HFFc6 (cell line): ENCODE measurements at regions not wholly inside any gene's neighbourhood (a gene's known extent, or its start where the extent isn't known, plus 50 kb on each side); places are given as distances from the start of the nearest gene placed in this dataset.

ENCODE experiments used
- DNase-seq: peaks from one replicate; pipeline ENCODE4 v3.0.0-alpha.2; 2018
- H3K27ac Mint-ChIP-seq: 2 replicates; pipeline ENCODE4 v1.8.0; 2020; ENCODE audit warnings: mild to moderate bottlenecking, mixed read lengths
- H3K27me3 Mint-ChIP-seq: 2 replicates; pipeline ENCODE4 v1.8.0; 2021; ENCODE audit warnings: mild to moderate bottlenecking, moderate library complexity, mixed read lengths; ENCODE audit not compliant: insufficient read depth
- H3K36me3 Mint-ChIP-seq: 2 replicates; pipeline ENCODE4 v1.8.0; 2021; ENCODE audit warnings: low read depth, mixed read lengths
- H3K4me1 Mint-ChIP-seq: 2 replicates; pipeline ENCODE4 v1.8.0; 2020; ENCODE audit warnings: low read depth, mixed read lengths
- H3K4me3 Mint-ChIP-seq: 2 replicates; pipeline ENCODE4 v1.8.0; 2020; ENCODE audit warnings: mild to moderate bottlenecking, moderate library complexity, mixed read lengths
- H3K9me3 Mint-ChIP-seq: 2 replicates; pipeline ENCODE4 v1.8.0; 2020; ENCODE audit warnings: mild to moderate bottlenecking, mixed read lengths
- TF ChIP-seq, protein P1 (sequence below): fragments of 200-600 bp; sonication (generic); IDR thresholded peaks from 2 replicates; pipeline ENCODE4 v1.5.0; 2021; ENCODE audit warnings: antibody characterized with exemption, mild to moderate bottlenecking

DNA sequence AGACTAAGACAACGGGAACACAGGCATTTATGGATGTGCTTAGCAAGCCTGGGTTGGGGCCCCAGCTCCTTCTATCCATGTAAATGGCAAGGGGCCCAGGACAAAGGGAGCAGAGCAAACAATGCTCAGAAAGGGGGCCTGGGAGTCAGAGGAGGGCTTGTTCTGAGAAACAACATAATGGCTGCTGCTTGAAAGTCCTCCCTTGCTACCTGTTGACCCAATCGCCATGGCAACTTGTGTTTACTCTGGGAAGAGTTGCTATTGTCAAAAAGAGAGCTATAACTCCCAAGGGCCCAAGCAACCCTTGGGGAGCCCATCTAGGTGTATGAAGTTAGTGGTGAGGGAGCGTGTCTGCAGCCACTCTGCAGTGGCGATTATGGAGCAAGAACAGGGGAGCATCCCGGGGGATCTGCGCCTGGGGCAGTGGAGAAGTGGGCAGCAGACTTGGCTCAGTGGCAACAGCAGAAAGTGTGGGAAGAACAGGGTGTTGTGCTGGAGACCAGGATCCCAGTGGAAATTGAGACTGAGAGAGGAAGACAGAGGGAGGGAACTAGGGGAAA lies 118.7 kb upstream of the NLRP1 start:
- H3K27me3 Mint-ChIP-seq: peaks cover 34% of the 10 kb centered on the region
- peaks cover 6% of the 10 kb centered on the region for H3K36me3 Mint-ChIP-seq

DNA sequence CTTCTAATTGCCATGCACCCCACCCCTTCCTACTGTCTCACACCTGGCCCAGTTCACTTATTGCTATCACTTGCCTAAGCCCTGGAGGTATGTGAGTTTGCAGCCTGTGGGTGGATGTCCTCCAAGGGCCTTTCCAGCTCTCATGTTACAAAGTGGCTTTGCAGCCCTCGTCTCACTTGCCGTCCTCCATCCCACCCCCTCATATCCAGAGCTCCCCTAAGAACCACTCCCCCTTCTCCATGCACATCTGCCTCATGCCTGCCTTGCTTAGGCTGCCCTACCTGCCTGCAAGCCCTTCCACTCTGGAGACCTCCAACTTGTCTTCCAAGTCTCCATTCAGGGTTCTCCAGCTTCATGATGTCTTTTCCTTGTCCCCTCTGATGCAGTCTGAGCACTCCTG lies 119.4 kb upstream of the NLRP1 start:
- peaks cover 5% of the 10 kb centered on the region for H3K36me3 Mint-ChIP-seq
- H3K9me3 Mint-ChIP-seq: peaks cover 4% of the 10 kb centered on the region; the same call in 1 of the 2 replicates
- no peaks in the 10 kb centered on the region for H3K4me1 Mint-ChIP-seq
- H3K4me3 Mint-ChIP-seq: no peak overlapping the region
- peaks cover 31% of the 10 kb centered on the region for H3K27me3 Mint-ChIP-seq
- H3K27ac Mint-ChIP-seq: no peak overlapping the region
- TF ChIP-seq, protein P1, sequence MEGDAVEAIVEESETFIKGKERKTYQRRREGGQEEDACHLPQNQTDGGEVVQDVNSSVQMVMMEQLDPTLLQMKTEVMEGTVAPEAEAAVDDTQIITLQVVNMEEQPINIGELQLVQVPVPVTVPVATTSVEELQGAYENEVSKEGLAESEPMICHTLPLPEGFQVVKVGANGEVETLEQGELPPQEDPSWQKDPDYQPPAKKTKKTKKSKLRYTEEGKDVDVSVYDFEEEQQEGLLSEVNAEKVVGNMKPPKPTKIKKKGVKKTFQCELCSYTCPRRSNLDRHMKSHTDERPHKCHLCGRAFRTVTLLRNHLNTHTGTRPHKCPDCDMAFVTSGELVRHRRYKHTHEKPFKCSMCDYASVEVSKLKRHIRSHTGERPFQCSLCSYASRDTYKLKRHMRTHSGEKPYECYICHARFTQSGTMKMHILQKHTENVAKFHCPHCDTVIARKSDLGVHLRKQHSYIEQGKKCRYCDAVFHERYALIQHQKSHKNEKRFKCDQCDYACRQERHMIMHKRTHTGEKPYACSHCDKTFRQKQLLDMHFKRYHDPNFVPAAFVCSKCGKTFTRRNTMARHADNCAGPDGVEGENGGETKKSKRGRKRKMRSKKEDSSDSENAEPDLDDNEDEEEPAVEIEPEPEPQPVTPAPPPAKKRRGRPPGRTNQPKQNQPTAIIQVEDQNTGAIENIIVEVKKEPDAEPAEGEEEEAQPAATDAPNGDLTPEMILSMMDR: no peak
- DNase-seq: no peak

More for the DNA sequence above, 118.7 kb upstream of the NLRP1 start:
- no peak overlapping the region for H3K27ac Mint-ChIP-seq
- H3K4me3 Mint-ChIP-seq: no peak overlapping the region
- H3K4me1 Mint-ChIP-seq: no peaks in the 10 kb centered on the region
- TF ChIP-seq, protein P1: no peak
- H3K9me3 Mint-ChIP-seq: peaks cover 7% of the 10 kb centered on the region; the same call in 1 of the 2 replicates
- no peak for DNase-seq

GRCh38 chr17:5705081-5705875 lies 121.0 kb upstream of the NLRP1 start:
- no peaks in the 10 kb centered on the region for H3K4me1 Mint-ChIP-seq
- H3K36me3 Mint-ChIP-seq: no peaks in the 10 kb centered on the region
- no peaks in the 10 kb centered on the region for H3K9me3 Mint-ChIP-seq
- H3K27me3 Mint-ChIP-seq: peaks cover 30% of the 10 kb centered on the region
- TF ChIP-seq, protein P1: peak; percentile 74
- DNase-seq: no peak
- no peak overlapping the region for H3K27ac Mint-ChIP-seq
- no peak overlapping the region for H3K4me3 Mint-ChIP-seq

DNA sequence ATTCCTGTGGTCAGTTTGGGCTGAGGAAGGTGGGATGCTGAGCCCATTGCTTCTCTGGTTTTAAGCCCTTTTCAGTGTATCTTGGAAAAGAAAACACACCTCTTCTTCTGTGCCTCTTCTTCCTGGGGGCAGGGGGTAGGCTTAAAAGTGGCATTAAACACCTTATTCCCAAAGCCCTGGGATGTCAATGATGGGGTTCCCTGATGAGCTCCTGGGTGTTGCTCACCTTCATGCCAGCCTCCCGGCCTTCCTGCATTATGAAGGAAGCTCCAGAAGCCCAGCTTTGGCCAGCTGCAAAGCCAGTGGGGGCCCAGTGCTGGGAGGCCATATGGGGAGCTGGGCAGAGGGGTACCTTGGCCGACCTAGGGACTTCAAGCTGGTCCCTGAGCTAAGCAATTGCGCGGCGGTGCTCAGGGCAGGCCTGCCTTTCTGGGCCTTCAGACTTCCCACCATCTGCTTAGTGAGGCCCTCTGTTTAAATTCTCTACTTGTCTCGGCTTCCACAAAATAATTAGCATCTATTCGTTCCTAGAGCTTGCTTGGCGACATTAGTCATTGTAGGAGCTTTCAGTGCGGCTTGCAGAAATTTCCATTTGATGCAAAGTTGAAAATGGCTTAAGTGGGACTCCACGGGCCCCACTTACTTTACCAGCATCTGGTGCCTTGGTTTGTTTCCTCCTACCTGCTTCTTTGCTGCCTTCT lies 121.7 kb upstream of the NLRP1 start:
- Mint-ChIP-seq H3K27ac (no peak overlapping the region), H3K4me1 (no peaks in the 10 kb centered on the region), H3K4me3 (no peak overlapping the region), H3K36me3 (no peaks in the 10 kb centered on the region), H3K27me3 (peaks cover 31% of the 10 kb centered on the region), H3K9me3 (no peaks in the 10 kb centered on the region)
- no peak for DNase-seq
- TF ChIP-seq, protein P1: no peak

DNA sequence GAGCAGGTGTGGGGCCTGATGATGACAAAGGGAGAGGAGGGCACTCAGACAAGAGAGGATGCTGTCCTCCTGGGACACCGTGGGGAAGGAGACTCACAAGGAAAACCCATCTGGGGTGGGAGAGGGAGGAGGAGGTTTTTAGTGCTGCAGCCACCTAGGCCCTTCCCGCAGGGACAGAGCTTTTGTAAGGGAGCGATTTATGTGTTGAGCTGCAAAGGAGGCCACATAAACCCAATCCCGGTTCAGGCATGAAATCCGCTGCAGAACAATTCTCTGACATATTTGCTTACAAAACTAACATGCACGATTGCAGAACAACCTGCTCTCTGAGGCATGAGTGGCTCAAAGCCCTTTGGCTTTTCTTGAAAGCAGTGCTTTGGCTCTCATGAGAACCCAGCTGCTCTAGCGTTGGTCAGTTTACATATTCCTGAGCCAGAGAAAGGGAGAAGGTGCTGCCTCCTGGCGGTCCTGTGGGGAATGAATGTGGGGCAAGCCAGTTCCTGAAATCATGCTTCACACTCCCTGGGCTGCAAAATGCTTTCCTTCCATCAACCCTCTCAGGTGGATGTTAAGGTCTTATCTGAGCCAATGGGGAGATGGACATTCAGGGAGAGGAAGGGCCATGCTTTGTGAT lies 122.4 kb upstream of the NLRP1 start:
- no peaks in the 10 kb centered on the region for H3K36me3 Mint-ChIP-seq
- H3K4me1 Mint-ChIP-seq: no peaks in the 10 kb centered on the region
- TF ChIP-seq, protein P1: peak; percentile 87
- no peaks in the 10 kb centered on the region for H3K9me3 Mint-ChIP-seq
- no peak overlapping the region for H3K4me3 Mint-ChIP-seq
- peak; percentile 50 for DNase-seq
- H3K27ac Mint-ChIP-seq: no peak overlapping the region
- peaks cover 32% of the 10 kb centered on the region for H3K27me3 Mint-ChIP-seq
